Activated T-cell treated with anti-CD3 and anti-CD28 coated beads, Interleukin-2, amount 50 U/mL, for 4 hours (primary cell): ENCODE measurements at regions not wholly inside any gene's neighbourhood (a gene's known extent, or its start where the extent isn't known, plus 50 kb on each side); places are given as distances from the start of the nearest gene placed in this dataset.

Experiments
- ATAC-seq, 2 donors: fragments of 200-7000 bp; cut with Tn5 transposase; one replicate each; pipeline ENCODE4 v1.10.0; 2021
- DNase-seq: peaks from one replicate; pipeline ENCODE4 v3.0.0-alpha.2; 2020
- H3K27me3 Mint-ChIP-seq: one replicate; pipeline ENCODE4 v1.8.0; 2021; ENCODE audit warnings: low read depth, mixed read lengths
- H3K36me3 Mint-ChIP-seq: one replicate; pipeline ENCODE4 v1.8.0; 2022; ENCODE audit warnings: mixed read lengths; ENCODE audit not compliant: insufficient read depth
- H3K4me1 Mint-ChIP-seq: one replicate; pipeline ENCODE4 v1.8.0; 2021; ENCODE audit warnings: low read depth, mixed read lengths
- H3K4me3 Mint-ChIP-seq: one replicate; pipeline ENCODE4 v1.8.0; 2021; ENCODE audit warnings: mild to moderate bottlenecking, moderate library complexity, mixed read lengths
- H3K9me3 Mint-ChIP-seq: one replicate; pipeline ENCODE4 v1.8.0; 2021; ENCODE audit warnings: mixed read lengths

GRCh38 chr13:26919311-26919710 lies 158.7 kb upstream of the GPR12 start:
- Mint-ChIP-seq H3K9me3 (no peaks in the 10 kb centered on the region), H3K4me3 (no peak overlapping the region), H3K36me3 (no peaks in the 10 kb centered on the region), H3K4me1 (peaks cover 9% of the 10 kb centered on the region), H3K27me3 (peaks cover 16% of the 10 kb centered on the region)
- DNase-seq, result no peak
- no peak for ATAC-seq

- Mint-ChIP-seq H3K4me3 (no peak overlapping the region), H3K36me3 (no peaks in the 10 kb centered on the region), H3K27me3 (peaks cover 8% of the 10 kb centered on the region), H3K9me3 (no peaks in the 10 kb centered on the region), H3K4me1 (peaks cover 9% of the 10 kb centered on the region)
- ATAC-seq (no peak), DNase-seq (no peak)
These were observed 154.0 kb upstream of the GPR12 start for GRCh38 chr13:26914624-26915023.

GRCh38 chr13:26914148-26914547 lies 153.6 kb upstream of the GPR12 start:
- Mint-ChIP-seq H3K36me3 (no peaks in the 10 kb centered on the region), H3K4me1 (peaks cover 9% of the 10 kb centered on the region), H3K27me3 (peaks cover 12% of the 10 kb centered on the region), H3K9me3 (no peaks in the 10 kb centered on the region), H3K4me3 (no peak overlapping the region)
- ATAC-seq, result no peak
- DNase-seq, result no peak

GRCh38 chr13:26910754-26911465 lies 150.3 kb upstream of the GPR12 start:
- Mint-ChIP-seq H3K36me3 (no peaks in the 10 kb centered on the region), H3K27me3 (peaks cover 30% of the 10 kb centered on the region), H3K9me3 (no peaks in the 10 kb centered on the region), H3K4me1 (peaks cover 9% of the 10 kb centered on the region), H3K4me3 (no peak overlapping the region)
- DNase-seq, result no peak
- no peak for ATAC-seq

GRCh38 chr13:26909477-26909876 lies 148.9 kb upstream of the GPR12 start:
- Mint-ChIP-seq H3K27me3 (peaks cover 30% of the 10 kb centered on the region), H3K36me3 (no peaks in the 10 kb centered on the region), H3K9me3 (no peaks in the 10 kb centered on the region), H3K4me1 (peaks cover 1% of the 10 kb centered on the region), H3K4me3 (no peak overlapping the region)
- DNase-seq (no peak), ATAC-seq (no peak)

GRCh38 chr13:26908126-26908525 lies 147.5 kb upstream of the GPR12 start:
- Mint-ChIP-seq H3K27me3 (peaks cover 30% of the 10 kb centered on the region), H3K36me3 (no peaks in the 10 kb centered on the region), H3K4me1 (no peaks in the 10 kb centered on the region), H3K9me3 (no peaks in the 10 kb centered on the region), H3K4me3 (no peak overlapping the region)
- ATAC-seq, result no peak
- no peak for DNase-seq

- H3K9me3 Mint-ChIP-seq, result no peaks in the 10 kb centered on the region
These were observed 138.6 kb upstream of the GPR12 start for GRCh38 chr13:26899202-26899601.

GRCh38 chr13:26897706-26898550 lies 137.3 kb upstream of the GPR12 start:
- H3K27me3 Mint-ChIP-seq, result peaks cover 5% of the 10 kb centered on the region
- H3K4me1 Mint-ChIP-seq, result no peaks in the 10 kb centered on the region
- DNase-seq (no peak), ATAC-seq (no peak)
- H3K36me3 Mint-ChIP-seq, result no peaks in the 10 kb centered on the region
- no peaks in the 10 kb centered on the region for H3K9me3 Mint-ChIP-seq
- H3K4me3 Mint-ChIP-seq, result no peak overlapping the region

More at GRCh38 chr13:26899202-26899601, 138.6 kb upstream of the GPR12 start:
- Mint-ChIP-seq H3K36me3 (no peaks in the 10 kb centered on the region), H3K27me3 (peaks cover 5% of the 10 kb centered on the region), H3K4me1 (no peaks in the 10 kb centered on the region), H3K4me3 (no peak overlapping the region)
- ATAC-seq (no peak), DNase-seq (no peak)

GRCh38 chr13:26896986-26897668 lies 136.5 kb upstream of the GPR12 start:
- no peaks in the 10 kb centered on the region for H3K36me3 Mint-ChIP-seq
- no peak overlapping the region for H3K4me3 Mint-ChIP-seq
- no peak for ATAC-seq
- H3K27me3 Mint-ChIP-seq, result peaks cover 5% of the 10 kb centered on the region
- no peak for DNase-seq
- H3K9me3 Mint-ChIP-seq, result no peaks in the 10 kb centered on the region
- no peaks in the 10 kb centered on the region for H3K4me1 Mint-ChIP-seq

- Mint-ChIP-seq H3K27me3 (peaks cover 4% of the 10 kb centered on the region), H3K36me3 (no peaks in the 10 kb centered on the region), H3K4me1 (no peaks in the 10 kb centered on the region), H3K4me3 (no peak overlapping the region), H3K9me3 (no peaks in the 10 kb centered on the region)
- no peak for DNase-seq
- no peak for ATAC-seq
These were observed 135.4 kb upstream of the GPR12 start for GRCh38 chr13:26895808-26896466.

GRCh38 chr13:26895081-26895807 lies 134.7 kb upstream of the GPR12 start:
- ATAC-seq, result no peak
- DNase-seq, result no peak
- Mint-ChIP-seq H3K36me3 (no peaks in the 10 kb centered on the region), H3K9me3 (no peaks in the 10 kb centered on the region), H3K4me1 (no peaks in the 10 kb centered on the region), H3K4me3 (no peak overlapping the region), H3K27me3 (peaks cover 2% of the 10 kb centered on the region)

- DNase-seq (no peak), ATAC-seq (no peak)
- H3K36me3 Mint-ChIP-seq, result no peaks in the 10 kb centered on the region
- peaks cover 14% of the 10 kb centered on the region for H3K27me3 Mint-ChIP-seq
- H3K4me1 Mint-ChIP-seq, result no peaks in the 10 kb centered on the region
- no peaks in the 10 kb centered on the region for H3K9me3 Mint-ChIP-seq
- H3K4me3 Mint-ChIP-seq, result no peak overlapping the region
These were observed 128.0 kb upstream of the GPR12 start for GRCh38 chr13:26888632-26889031.

- Mint-ChIP-seq H3K9me3 (no peaks in the 10 kb centered on the region), H3K27me3 (peaks cover 14% of the 10 kb centered on the region), H3K4me3 (no peak overlapping the region), H3K36me3 (no peaks in the 10 kb centered on the region), H3K4me1 (no peaks in the 10 kb centered on the region)
- DNase-seq, result no peak
- ATAC-seq, result no peak
These were observed 127.0 kb upstream of the GPR12 start for GRCh38 chr13:26887594-26887993.
